ENCODE measurements at regions not wholly inside any gene's neighbourhood (a gene's known extent, or its start where the extent isn't known, plus 50 kb on each side); places are given as distances from the start of the nearest gene placed in this dataset.

DNA sequence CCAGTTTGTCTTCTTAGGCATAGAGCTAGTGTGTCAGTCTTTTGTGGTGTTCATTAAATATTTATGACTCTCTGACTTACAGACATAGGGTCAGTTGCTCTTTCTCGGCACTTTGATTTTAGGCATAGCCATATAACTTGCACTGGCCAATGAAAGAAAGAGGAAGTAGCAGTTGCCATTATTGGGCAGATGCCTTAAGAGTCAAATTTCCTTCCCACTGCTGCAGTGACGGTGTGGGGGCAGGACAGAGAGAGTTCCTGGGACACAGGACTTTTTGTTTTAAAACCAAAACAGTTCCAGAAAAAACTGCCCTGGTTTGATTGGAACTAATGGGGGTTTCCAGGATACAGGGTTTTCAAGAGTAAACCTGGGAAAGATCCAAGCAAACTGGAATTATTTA lies 60.2 kb upstream of the PHF14 start:
- no peak for DNase-seq
- intact Hi-C loops (cut with DNase I): no loop called here

GRCh38 chr7:10918093-10918590 lies 55.5 kb upstream of the PHF14 start:
- intact Hi-C loops (cut with DNase I): no loop called here
- DNase-seq: no peak

GRCh38 chr7:10919923-10920322 lies 53.7 kb upstream of the PHF14 start:
- DNase-seq: no peak
- intact Hi-C loops (cut with DNase I): no loop called here

Measured in head of caudate nucleus (tissue), 42 donors.